PC-9 (cell line): ENCODE measurements at regions not wholly inside any gene's neighbourhood (a gene's known extent, or its start where the extent isn't known, plus 50 kb on each side); places are given as distances from the start of the nearest gene placed in this dataset.

Experiments
- BruUV-seq: library from RNA; stranded (reverse); fragments of 400-500 nt; replicated peaks from 2 replicates; lab custom pipeline; 2021; lab: Mats Ljungman, UMichigan
- CTCF ChIA-PET: fragments of 300-600 bp; sonication (Branson Sonifier 250); formaldehyde crosslinking; loops from one replicate; lab custom pipeline; 2022; ENCODE audit warnings: antibody characterized with exemption; lab: Charles Lee
- POLR2A ChIA-PET: fragments of 300-600 bp; sonication (Branson Sonifier 250); formaldehyde crosslinking; loops from one replicate; lab custom pipeline; 2022; ENCODE audit warnings: antibody characterized with exemption; ENCODE audit not compliant: unreplicated experiment; lab: Charles Lee
- DNase-seq, 2 experiments: peaks; one replicate each; pipeline versions ENCODE4 v3.0.0 to v3.0.0-alpha.2; 2015 to 2022; ENCODE audit warnings: mixed read lengths in 1 of 2
- H2AFZ ChIP-seq: fragments of 200-600 bp; sonication (generic); 2 replicates; pipeline ENCODE4 v1.8.1; 2017; ENCODE audit warnings: antibody characterized with exemption
- H3F3A ChIP-seq: fragments of 200-600 bp; sonication (generic); 2 replicates; pipeline ENCODE4 v1.8.1; 2017; ENCODE audit warnings: antibody characterized with exemption, mild to moderate bottlenecking, low read depth; ENCODE audit not compliant: insufficient read depth
- H3K27ac ChIP-seq: fragments of 200-600 bp; sonication (generic); 2 replicates; pipeline ENCODE4 v1.6.1; 2016; ENCODE audit warnings: mixed run types
- H3K27me3 ChIP-seq: fragments of 200-600 bp; sonication (generic); 2 replicates; pipeline ENCODE4 v1.6.1; 2016; ENCODE audit warnings: low read depth, mixed run types; ENCODE audit not compliant: insufficient read depth
- H3K36me3 ChIP-seq: fragments of 200-600 bp; sonication (generic); 2 replicates; pipeline ENCODE4 v1.6.1; 2016; ENCODE audit warnings: low read depth, mixed run types
- H3K4me1 ChIP-seq: fragments of 200-600 bp; sonication (generic); replicated peaks from 2 replicates; pipeline ENCODE4 v1.6.1; 2016; ENCODE audit warnings: mixed run types; ENCODE audit not compliant: insufficient read depth
- H3K4me2 ChIP-seq: fragments of 200-600 bp; sonication (generic); 2 replicates; pipeline ENCODE4 v1.6.1; 2017; ENCODE audit warnings: mixed run types
- H3K4me3 ChIP-seq: fragments of 200-600 bp; sonication (generic); 2 replicates; pipeline ENCODE4 v1.6.1; 2016; ENCODE audit warnings: mixed run types
- H3K79me2 ChIP-seq: fragments of 200-600 bp; sonication (generic); 2 replicates; pipeline ENCODE4 v1.6.1; 2017; ENCODE audit warnings: low read depth, mixed run types
- H3K9me2 ChIP-seq: fragments of 200-600 bp; sonication (generic); 2 replicates; pipeline ENCODE4 v1.8.1; 2017; ENCODE audit warnings: mild to moderate bottlenecking; ENCODE audit not compliant: insufficient read depth
- H3K9me3 ChIP-seq: fragments of 200-600 bp; sonication (generic); 2 replicates; pipeline ENCODE4 v1.8.1; 2016; ENCODE audit warnings: low read depth; ENCODE audit not compliant: insufficient read depth
- H4K20me1 ChIP-seq: fragments of 200-600 bp; sonication (generic); 2 replicates; pipeline ENCODE4 v1.8.1; 2017; ENCODE audit not compliant: insufficient read depth
- CTCF ChIP-seq: fragments of 200-600 bp; sonication (generic); conservative IDR thresholded peaks from 2 replicates; pipeline ENCODE4 v1.6.1; 2017; ENCODE audit warnings: mixed run types, antibody characterized with exemption, mild to moderate bottlenecking, moderate library complexity
- EZH2 ChIP-seq: fragments of 200-600 bp; sonication (generic); IDR thresholded peaks from 2 replicates; pipeline ENCODE4 v1.8.0; 2017; ENCODE audit warnings: antibody characterized with exemption, low read depth
- intact Hi-C: fragments of 100-400 bp; cut with micrococcal nuclease; formaldehyde crosslinking; loops from one replicate; pipeline ENCODE4 v1.10.0; 2022; ENCODE audit not compliant: unreplicated experiment

- no peaks in the 10 kb centered on the region for H4K20me1 ChIP-seq
- POLR2A ChIA-PET: no interaction called here
- H2AFZ ChIP-seq: no peak overlapping the region
- DNase-seq: no peak
- H3K79me2 ChIP-seq: no peaks in the 10 kb centered on the region
- no peaks in the 10 kb centered on the region for H3K36me3 ChIP-seq
- no peaks in the 10 kb centered on the region for H3F3A ChIP-seq
- H3K27me3 ChIP-seq: no peaks in the 10 kb centered on the region
- H3K9me3 ChIP-seq: no peaks in the 10 kb centered on the region
- BruUV-seq: no TSS peak
- no peaks in the 10 kb centered on the region for H3K9me2 ChIP-seq
- H3K4me1 ChIP-seq: peaks cover 13% of the 10 kb centered on the region
- H3K27ac ChIP-seq: no peak overlapping the region
- no peak overlapping the region for H3K4me3 ChIP-seq
- CTCF ChIA-PET: no interaction called here
- no peak overlapping the region for H3K4me2 ChIP-seq
- TF ChIP-seq EZH2 (no peak), CTCF (no peak)
- intact Hi-C loops: no loop called here
These were observed 268.3 kb downstream of the FBXO15 start for GRCh38 chr18:73879328-73879727.

GRCh38 chr18:73869182-73869581, 278.5 kb downstream of the FBXO15 start:
- H2AFZ ChIP-seq: no peak overlapping the region
- BruUV-seq: no TSS peak
- H3K4me1 ChIP-seq: no peaks in the 10 kb centered on the region
- no peaks in the 10 kb centered on the region for H3F3A ChIP-seq
- no peaks in the 10 kb centered on the region for H3K27me3 ChIP-seq
- no peaks in the 10 kb centered on the region for H3K36me3 ChIP-seq
- no peak overlapping the region for H3K4me2 ChIP-seq
- H3K9me3 ChIP-seq: no peaks in the 10 kb centered on the region
- H3K4me3 ChIP-seq: no peak overlapping the region
- TF ChIP-seq EZH2: no peak
- TF ChIP-seq CTCF: no peak
- no peaks in the 10 kb centered on the region for H4K20me1 ChIP-seq
- intact Hi-C loops: no loop called here
- POLR2A ChIA-PET: no interaction called here
- DNase-seq: no peak
- CTCF ChIA-PET: no interaction called here
- no peaks in the 10 kb centered on the region for H3K79me2 ChIP-seq
- no peak overlapping the region for H3K27ac ChIP-seq
- no peaks in the 10 kb centered on the region for H3K9me2 ChIP-seq

- BruUV-seq: no TSS peak
- no peaks in the 10 kb centered on the region for H3K4me1 ChIP-seq
- no peak overlapping the region for H3K27ac ChIP-seq
- no peaks in the 10 kb centered on the region for H4K20me1 ChIP-seq
- CTCF ChIA-PET: interaction anchor here (0.6 kb wide), 1 partner anchor 611 kb away, joined by 4 read pairs; no protein-coding TSS in a partner anchor
- H3F3A ChIP-seq: no peaks in the 10 kb centered on the region
- no peaks in the 10 kb centered on the region for H3K9me3 ChIP-seq
- no peaks in the 10 kb centered on the region for H3K79me2 ChIP-seq
- no peaks in the 10 kb centered on the region for H3K27me3 ChIP-seq
- intact Hi-C loops: no loop called here
- POLR2A ChIA-PET: no interaction called here
- H3K9me2 ChIP-seq: no peaks in the 10 kb centered on the region
- H3K4me3 ChIP-seq: no peak overlapping the region
- no peak for DNase-seq
- H3K36me3 ChIP-seq: no peaks in the 10 kb centered on the region
- H3K4me2 ChIP-seq: no peak overlapping the region
- TF ChIP-seq EZH2: no peak
- no peak for TF ChIP-seq CTCF
- no peak overlapping the region for H2AFZ ChIP-seq
These were observed 285.9 kb downstream of the FBXO15 start for GRCh38 chr18:73861771-73862170.
